HCT116 (cell line): ENCODE measurements at regions not wholly inside any gene's neighbourhood (a gene's known extent, or its start where the extent isn't known, plus 50 kb on each side); places are given as distances from the start of the nearest gene placed in this dataset.

ENCODE experiments used
- ATAC-seq: fragments of 200-7000 bp; cut with Tn5 transposase; 2 replicates; pipeline ENCODE4 v1.9.1; 2020; ENCODE audit warnings: mild to moderate bottlenecking, moderate library complexity
- BruUV-seq: library from RNA; stranded (reverse); fragments of 400-500 nt; replicated peaks from 2 replicates; lab custom pipeline; 2021; lab: Mats Ljungman, UMichigan
- CTCF ChIA-PET: fragments of 300-600 bp; sonication (Branson Sonifier 250); formaldehyde crosslinking; loops from one replicate; lab custom pipeline; 2021; ENCODE audit warnings: antibody characterized with exemption; lab: Charles Lee
- POLR2A ChIA-PET: fragments of 300-600, 350-600 bp; sonication (Branson Sonifier 250); formaldehyde crosslinking; loops from one replicate; lab custom pipeline; 2021; ENCODE audit warnings: antibody characterized with exemption; lab: Charles Lee
- RAD21 ChIA-PET, 2 experiments: fragments of 300-600 bp; sonication (Branson Sonifier 250); formaldehyde crosslinking; loops; one replicate each; lab custom pipeline; 2023; ENCODE audit warnings: low total read pairs in 2 of 2; ENCODE audit not compliant: uncharacterized antibody in 2 of 2, unreplicated experiment in 2 of 2, low non-redundant PET in 1 of 2; lab: Charles Lee
- DNase-seq: peaks from one replicate; pipeline ENCODE4 v3.0.0-alpha.2; 2010; ENCODE audit warnings: low read depth, low spot score
- H2AFZ ChIP-seq: fragments of 200-600 bp; shearing (Covaris generic), sonication (generic); 2 replicates; pipeline ENCODE4 v1.6.1; 2017; ENCODE audit warnings: low read depth, mixed run types, mixed read lengths, antibody characterized with exemption, low read length; ENCODE audit not compliant: poor library complexity, severe bottlenecking
- H3K27ac ChIP-seq: 2 replicates; pipeline ENCODE4 v1.5.1; 2012; ENCODE audit warnings: low read depth, low read length
- H3K27me3 ChIP-seq: fragments of 200-600 bp; sonication (generic); 2 replicates; pipeline ENCODE4 v1.6.1; 2016; ENCODE audit warnings: mixed run types, low read length, mixed read lengths; ENCODE audit not compliant: insufficient read depth
- H3K36me3 ChIP-seq, 2 experiments: fragments of 200-500 bp in 1 of 2; fragments of 200-600 bp in 1 of 2; sonication (Bioruptor generic) in 1 of 2; sonication (generic) in 1 of 2; 2 replicates each; pipeline versions ENCODE4 v1.5.1 to v1.6.1; 2014 to 2016; ENCODE audit warnings: low read length in 2 of 2, inconsistent platforms in 1 of 2, mixed read lengths in 1 of 2, mixed run types in 1 of 2; ENCODE audit not compliant: insufficient read depth in 2 of 2, control insufficient read depth in 1 of 2
- H3K4me1 ChIP-seq, 2 experiments: fragments of 200-600 bp in 1 of 2; sonication (generic) in 1 of 2; 2 replicates each; pipeline versions ENCODE4 v1.5.1 to v1.6.1; 2012 to 2017; ENCODE audit warnings: low read length in 2 of 2, inconsistent platforms in 1 of 2, mild to moderate bottlenecking in 1 of 2, mixed read lengths in 1 of 2, mixed run types in 1 of 2, moderate library complexity in 1 of 2; ENCODE audit not compliant: insufficient read depth in 2 of 2, control insufficient read depth in 1 of 2
- H3K4me2 ChIP-seq: fragments of 200-600 bp; sonication (generic); 2 replicates; pipeline ENCODE4 v1.6.1; 2017; ENCODE audit warnings: mixed run types, low read length, mixed read lengths
- H3K4me3 ChIP-seq, 2 experiments: fragments of 200-600 bp in 1 of 2; sonication (generic) in 1 of 2; replicated peaks in 1 of 2; 2 replicates each; pipeline ENCODE4 v1.5.1; 2011 to 2016; ENCODE audit warnings: low read length in 2 of 2, control low read depth in 1 of 2, low read depth in 1 of 2, mild to moderate bottlenecking in 1 of 2, mixed read lengths in 1 of 2, mixed run types in 1 of 2
- H3K79me2 ChIP-seq: fragments of 200-600 bp; sonication (generic); 2 replicates; pipeline ENCODE4 v1.6.1; 2017; ENCODE audit warnings: mild to moderate bottlenecking, mixed run types, low read length, moderate library complexity, mixed read lengths; ENCODE audit not compliant: insufficient read depth
- H3K9ac ChIP-seq: fragments of 200-600 bp; sonication (generic); 2 replicates; pipeline ENCODE4 v1.6.1; 2016; ENCODE audit warnings: low read length, mixed read lengths
- H3K9me2 ChIP-seq: fragments of 200-600 bp; sonication (generic), shearing (Covaris generic); 2 replicates; pipeline ENCODE4 v1.6.1; 2017; ENCODE audit warnings: mixed run types, mild to moderate bottlenecking, moderate library complexity; ENCODE audit not compliant: insufficient read depth
- H3K9me3 ChIP-seq, 2 experiments: fragments of 200-500 bp in 1 of 2; fragments of 200-600 bp in 1 of 2; sonication (Bioruptor generic) in 1 of 2; sonication (generic) in 1 of 2; 2 replicates each; pipeline ENCODE4 v1.6.1; 2014 to 2017; ENCODE audit warnings: low read length in 2 of 2, mixed read lengths in 2 of 2, inconsistent platforms in 1 of 2, low read depth in 1 of 2, mild to moderate bottlenecking in 1 of 2, mixed run types in 1 of 2, moderate library complexity in 1 of 2; ENCODE audit not compliant: control insufficient read depth in 1 of 2, insufficient read depth in 1 of 2
- H4K20me1 ChIP-seq: fragments of 200-600 bp; sonication (generic), shearing (Covaris generic); 2 replicates; pipeline ENCODE4 v1.6.1; 2017; ENCODE audit warnings: mixed run types, mild to moderate bottlenecking, moderate library complexity; ENCODE audit not compliant: insufficient read depth
- CBX3 ChIP-seq: IDR thresholded peaks from 2 replicates; pipeline ENCODE4 v1.6.1; 2012; ENCODE audit warnings: low read depth
- POLR2AphosphoS5 ChIP-seq: IDR thresholded peaks from 2 replicates; pipeline ENCODE4 v1.6.1; 2011; ENCODE audit warnings: mild to moderate bottlenecking, low read depth, low read length, moderate library complexity
- RAD21 ChIP-seq: IDR thresholded peaks from 2 replicates; pipeline ENCODE4 v1.6.1; 2012; ENCODE audit warnings: low read depth, mild to moderate bottlenecking
- REST ChIP-seq: IDR thresholded peaks from 2 replicates; pipeline ENCODE4 v1.6.1; 2012; ENCODE audit warnings: low read depth
- SRF ChIP-seq: IDR thresholded peaks from 2 replicates; pipeline ENCODE4 v1.6.1; 2012; ENCODE audit warnings: low read depth
- TCF7L2 ChIP-seq: IDR thresholded peaks from 2 replicates; pipeline ENCODE4 v1.7.0; 2011; ENCODE audit warnings: borderline replicate concordance, inconsistent platforms; ENCODE audit not compliant: insufficient read depth, insufficient read length; ENCODE audit errors: extremely low read depth
- intact Hi-C: fragments of 100-400 bp; cut with micrococcal nuclease; formaldehyde crosslinking; loops from 2 replicates; pipeline ENCODE4 v1.10.0; 2022

- Histone ChIP-seq H3K9me3 (no peaks in the 10 kb centered on the region), H3K9ac (no peak overlapping the region), H2AFZ (no peak overlapping the region), H3K27me3 (no peaks in the 10 kb centered on the region), H3K4me1 (no peaks in the 10 kb centered on the region), H3K36me3 (no peaks in the 10 kb centered on the region), H3K27ac (no peak overlapping the region), H3K9me2 (no peaks in the 10 kb centered on the region), H4K20me1 (no peaks in the 10 kb centered on the region), H3K79me2 (no peaks in the 10 kb centered on the region), H3K4me2 (no peak overlapping the region), H3K4me3 (no peak overlapping the region)
- no peak for TF ChIP-seq RAD21
- TF ChIP-seq POLR2AphosphoS5, result no peak
- no peak for TF ChIP-seq SRF
- no peak for TF ChIP-seq CBX3
- intact Hi-C loops, result no loop called here
- CTCF ChIA-PET, result no interaction called here
- POLR2A ChIA-PET, result no interaction called here
- BruUV-seq, result no TSS peak
- DNase-seq (no peak), ATAC-seq (no peak)
- RAD21 ChIA-PET, result no interaction called here
These were observed 83.5 kb upstream of the RIOK2 start for GRCh38 chr5:97266576-97266975.

GRCh38 chr5:97267767-97268166 lies 84.7 kb upstream of the RIOK2 start:
- TF ChIP-seq TCF7L2, result no peak
- no peak for TF ChIP-seq REST
- Histone ChIP-seq H3K4me1 (no peaks in the 10 kb centered on the region), H3K4me2 (no peak overlapping the region), H3K9me2 (no peaks in the 10 kb centered on the region), H3K4me3 (no peak overlapping the region), H3K9ac (no peak overlapping the region), H3K79me2 (no peaks in the 10 kb centered on the region), H2AFZ (no peak overlapping the region), H3K36me3 (no peaks in the 10 kb centered on the region), H3K9me3 (no peaks in the 10 kb centered on the region), H4K20me1 (no peaks in the 10 kb centered on the region), H3K27me3 (no peaks in the 10 kb centered on the region), H3K27ac (no peak overlapping the region)
- ChIA-PET POLR2A (no interaction called here), RAD21 (no interaction called here), CTCF (no interaction called here)
- intact Hi-C loops, result no loop called here
- ATAC-seq (no peak), DNase-seq (no peak)
- no TSS peak for BruUV-seq
